Fibroblast of lung (primary cell): ENCODE measurements at regions not wholly inside any gene's neighbourhood (a gene's known extent, or its start where the extent isn't known, plus 50 kb on each side); places are given as distances from the start of the nearest gene placed in this dataset.

Experiments used
- EZH2 ChIP-seq: IDR thresholded peaks from 2 replicates; pipeline ENCODE4 v1.5.1; 2012; ENCODE audit warnings: low read length, control low read depth, mild to moderate bottlenecking; ENCODE audit errors: missing control alignments
- TF ChIP-seq, protein P1 (sequence below), 2 donors: IDR thresholded peaks in 1 of 2; conservative IDR thresholded peaks in 1 of 2; 1 replicate in 1 of 2; 2 replicates in 1 of 2; pipeline ENCODE4 v1.5.1; 2011 to 2012; ENCODE audit warnings: low read length in 2 of 2, control low read depth in 1 of 2, inconsistent platforms in 1 of 2, low read depth in 1 of 2, mild to moderate bottlenecking in 1 of 2

DNA sequence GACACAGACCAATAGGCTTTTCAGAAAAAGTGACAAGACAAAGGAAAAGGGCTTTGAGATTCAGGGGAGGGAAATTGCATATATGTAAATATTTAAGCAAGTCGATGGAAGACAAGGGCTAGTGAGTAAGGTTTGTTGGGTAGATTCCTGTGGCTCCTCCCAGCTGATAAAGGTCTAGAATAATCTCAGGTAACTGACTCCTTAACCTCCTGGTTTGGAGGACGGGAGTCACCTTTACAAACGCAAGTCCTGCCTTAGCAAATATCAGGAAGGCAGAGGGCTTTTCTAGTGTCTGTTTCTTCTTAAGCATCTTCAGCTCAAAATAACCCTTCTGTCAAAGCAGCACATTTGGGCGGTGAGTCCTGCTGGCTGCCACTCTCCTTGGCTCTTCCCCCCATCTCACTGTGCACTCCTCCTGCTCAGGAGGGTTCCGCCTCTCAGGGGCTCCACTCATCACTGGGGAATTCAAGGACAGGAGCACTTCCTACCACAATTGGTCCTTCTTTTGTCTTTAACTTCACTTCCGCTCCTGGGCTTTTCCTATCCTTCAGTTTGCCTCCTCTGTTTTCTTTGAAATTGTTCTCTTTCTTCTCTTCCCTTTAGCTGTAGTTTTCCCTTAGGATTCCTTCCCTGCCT, 496.3 kb upstream of the KLF6 start:
- no peak for TF ChIP-seq EZH2
- TF ChIP-seq, protein P1, sequence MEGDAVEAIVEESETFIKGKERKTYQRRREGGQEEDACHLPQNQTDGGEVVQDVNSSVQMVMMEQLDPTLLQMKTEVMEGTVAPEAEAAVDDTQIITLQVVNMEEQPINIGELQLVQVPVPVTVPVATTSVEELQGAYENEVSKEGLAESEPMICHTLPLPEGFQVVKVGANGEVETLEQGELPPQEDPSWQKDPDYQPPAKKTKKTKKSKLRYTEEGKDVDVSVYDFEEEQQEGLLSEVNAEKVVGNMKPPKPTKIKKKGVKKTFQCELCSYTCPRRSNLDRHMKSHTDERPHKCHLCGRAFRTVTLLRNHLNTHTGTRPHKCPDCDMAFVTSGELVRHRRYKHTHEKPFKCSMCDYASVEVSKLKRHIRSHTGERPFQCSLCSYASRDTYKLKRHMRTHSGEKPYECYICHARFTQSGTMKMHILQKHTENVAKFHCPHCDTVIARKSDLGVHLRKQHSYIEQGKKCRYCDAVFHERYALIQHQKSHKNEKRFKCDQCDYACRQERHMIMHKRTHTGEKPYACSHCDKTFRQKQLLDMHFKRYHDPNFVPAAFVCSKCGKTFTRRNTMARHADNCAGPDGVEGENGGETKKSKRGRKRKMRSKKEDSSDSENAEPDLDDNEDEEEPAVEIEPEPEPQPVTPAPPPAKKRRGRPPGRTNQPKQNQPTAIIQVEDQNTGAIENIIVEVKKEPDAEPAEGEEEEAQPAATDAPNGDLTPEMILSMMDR (conservative IDR thresholded peaks at IDR 0.05 in 1 of 2, IDR thresholded peaks at IDR 0.05 in 1 of 2; ENCODE audit: low read depth in 1 of 2, low read length in 2 of 2): no peak
